ENCODE measurements at regions not wholly inside any gene's neighbourhood (a gene's known extent, or its start where the extent isn't known, plus 50 kb on each side); places are given as distances from the start of the nearest gene placed in this dataset.

DNA sequence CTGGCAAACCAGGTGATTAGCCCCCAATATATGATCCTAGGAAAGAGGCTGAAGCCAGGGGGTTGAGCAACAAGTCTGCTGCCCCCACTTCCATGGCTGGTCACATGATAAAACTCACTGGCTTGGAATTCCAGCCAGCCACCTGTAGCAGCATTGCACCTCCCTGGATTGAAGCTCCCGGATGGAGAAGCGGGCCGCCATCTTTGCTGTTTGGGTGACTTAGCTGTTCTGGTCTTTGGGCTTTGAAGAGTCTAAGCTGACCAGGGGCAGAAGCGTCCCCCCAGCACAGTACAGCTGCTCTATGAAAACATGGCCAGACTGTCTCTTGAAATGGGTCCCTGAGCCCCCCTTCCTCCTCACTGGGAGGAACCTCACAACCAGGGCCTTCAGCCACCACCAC lies 610.2 kb downstream of the ANXA1 start:
- no peak overlapping the region for H3K9ac ChIP-seq (ENCODE audit: low read depth, low read length, poor library complexity, severe bottlenecking)
- no peak overlapping the region for H3K4me3 ChIP-seq (ENCODE audit: low read length, poor library complexity, severe bottlenecking)
- H3K79me2 ChIP-seq (ENCODE audit: insufficient read depth, low read length): no peaks in the 10 kb centered on the region
- H3K9me2 ChIP-seq (replicated peaks; ENCODE audit: low read depth, low read length): no peaks in the 10 kb centered on the region
- H3K4me1 ChIP-seq (ENCODE audit: insufficient read depth, low read length, poor library complexity, severe bottlenecking): no peaks in the 10 kb centered on the region
- no peaks in the 10 kb centered on the region for H3F3A ChIP-seq (ENCODE audit: low read depth)
- no peak for TF ChIP-seq EZH2phosphoT487 (IDR thresholded peaks at IDR 0.05; ENCODE audit: borderline replicate concordance)
- TF ChIP-seq, protein P1, sequence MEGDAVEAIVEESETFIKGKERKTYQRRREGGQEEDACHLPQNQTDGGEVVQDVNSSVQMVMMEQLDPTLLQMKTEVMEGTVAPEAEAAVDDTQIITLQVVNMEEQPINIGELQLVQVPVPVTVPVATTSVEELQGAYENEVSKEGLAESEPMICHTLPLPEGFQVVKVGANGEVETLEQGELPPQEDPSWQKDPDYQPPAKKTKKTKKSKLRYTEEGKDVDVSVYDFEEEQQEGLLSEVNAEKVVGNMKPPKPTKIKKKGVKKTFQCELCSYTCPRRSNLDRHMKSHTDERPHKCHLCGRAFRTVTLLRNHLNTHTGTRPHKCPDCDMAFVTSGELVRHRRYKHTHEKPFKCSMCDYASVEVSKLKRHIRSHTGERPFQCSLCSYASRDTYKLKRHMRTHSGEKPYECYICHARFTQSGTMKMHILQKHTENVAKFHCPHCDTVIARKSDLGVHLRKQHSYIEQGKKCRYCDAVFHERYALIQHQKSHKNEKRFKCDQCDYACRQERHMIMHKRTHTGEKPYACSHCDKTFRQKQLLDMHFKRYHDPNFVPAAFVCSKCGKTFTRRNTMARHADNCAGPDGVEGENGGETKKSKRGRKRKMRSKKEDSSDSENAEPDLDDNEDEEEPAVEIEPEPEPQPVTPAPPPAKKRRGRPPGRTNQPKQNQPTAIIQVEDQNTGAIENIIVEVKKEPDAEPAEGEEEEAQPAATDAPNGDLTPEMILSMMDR (conservative IDR thresholded peaks at IDR 0.05; ENCODE audit: low read length): no peak
- no peaks in the 10 kb centered on the region for H3K36me3 ChIP-seq (ENCODE audit: insufficient read depth, low read length)
- no peaks in the 10 kb centered on the region for H4K20me1 ChIP-seq (ENCODE audit: insufficient read depth, low read length, poor library complexity, severe bottlenecking)
- no peaks in the 10 kb centered on the region for H3K9me3 ChIP-seq (ENCODE audit: insufficient read depth, low read depth, low read length)
- H3K4me2 ChIP-seq (ENCODE audit: low read depth, low read length, poor library complexity, severe bottlenecking): no peak overlapping the region
- H2AFZ ChIP-seq (ENCODE audit: low read length): no peak overlapping the region
- H3K27me3 ChIP-seq (ENCODE audit: insufficient read depth, low read length, poor library complexity, severe bottlenecking): no peaks in the 10 kb centered on the region

DNA sequence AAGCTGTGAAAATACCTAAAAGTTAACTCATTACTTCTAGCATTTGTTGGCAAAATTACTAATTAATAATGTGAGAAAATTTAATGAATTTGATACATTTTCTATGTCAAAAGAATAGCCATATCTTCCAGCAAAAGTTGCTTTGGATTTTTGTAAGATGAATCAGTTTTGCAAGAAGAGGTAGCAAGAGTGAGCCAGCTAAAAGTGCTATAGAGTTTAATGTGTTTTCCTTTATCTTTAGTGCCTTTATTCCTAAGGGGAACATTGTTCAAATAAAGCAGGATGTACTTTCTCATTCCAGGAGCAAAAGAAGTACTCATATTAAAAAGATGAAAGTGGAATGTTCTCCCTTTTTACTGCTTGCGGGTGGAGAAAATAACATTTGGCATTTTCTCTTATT lies 622.2 kb downstream of the ANXA1 start:
- H3K27me3 ChIP-seq (ENCODE audit: insufficient read depth, low read length, poor library complexity, severe bottlenecking): no peaks in the 10 kb centered on the region
- H2AFZ ChIP-seq (ENCODE audit: low read length): no peak overlapping the region
- H3F3A ChIP-seq (ENCODE audit: low read depth): no peaks in the 10 kb centered on the region
- no peaks in the 10 kb centered on the region for H3K36me3 ChIP-seq (ENCODE audit: insufficient read depth, low read length)
- no peaks in the 10 kb centered on the region for H3K4me1 ChIP-seq (ENCODE audit: insufficient read depth, low read length, poor library complexity, severe bottlenecking)
- no peaks in the 10 kb centered on the region for H4K20me1 ChIP-seq (ENCODE audit: insufficient read depth, low read length, poor library complexity, severe bottlenecking)
- H3K4me3 ChIP-seq (ENCODE audit: low read length, poor library complexity, severe bottlenecking): no peak overlapping the region
- no peaks in the 10 kb centered on the region for H3K9me2 ChIP-seq (replicated peaks; ENCODE audit: low read depth, low read length)
- no peak overlapping the region for H3K9ac ChIP-seq (ENCODE audit: low read depth, low read length, poor library complexity, severe bottlenecking)
- H3K79me2 ChIP-seq (ENCODE audit: insufficient read depth, low read length): no peaks in the 10 kb centered on the region
- TF ChIP-seq EZH2phosphoT487 (IDR thresholded peaks at IDR 0.05; ENCODE audit: borderline replicate concordance): no peak
- TF ChIP-seq, protein P1 (conservative IDR thresholded peaks at IDR 0.05; ENCODE audit: low read length): no peak
- H3K4me2 ChIP-seq (ENCODE audit: low read depth, low read length, poor library complexity, severe bottlenecking): no peak overlapping the region
- H3K9me3 ChIP-seq (ENCODE audit: insufficient read depth, low read depth, low read length): no peaks in the 10 kb centered on the region

DNA sequence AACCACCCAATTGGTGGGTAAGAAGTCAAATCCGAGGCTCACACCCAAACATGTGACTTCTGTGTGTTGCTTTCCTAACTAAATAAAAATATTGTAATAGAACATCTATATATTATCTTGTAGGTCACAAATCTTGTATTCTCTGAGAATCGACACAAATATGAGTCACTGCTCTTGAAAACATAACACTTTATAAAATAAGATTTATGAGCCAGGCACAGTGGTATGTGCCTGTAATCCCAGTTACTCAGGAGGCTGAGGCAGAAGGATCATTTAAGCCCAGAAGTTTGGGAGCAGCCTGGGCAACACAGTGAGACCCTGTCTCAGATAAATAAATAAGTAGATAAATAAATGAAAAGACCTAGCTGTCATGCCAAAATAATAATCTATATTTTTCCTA lies 624.1 kb downstream of the ANXA1 start:
- Histone ChIP-seq H3K4me1 (ENCODE audit: insufficient read depth, low read length, poor library complexity, severe bottlenecking) (no peaks in the 10 kb centered on the region), H3K4me3 (ENCODE audit: low read length, poor library complexity, severe bottlenecking) (no peak overlapping the region), H3K27me3 (ENCODE audit: insufficient read depth, low read length, poor library complexity, severe bottlenecking) (no peaks in the 10 kb centered on the region), H3K4me2 (ENCODE audit: low read depth, low read length, poor library complexity, severe bottlenecking) (no peak overlapping the region), H3K36me3 (ENCODE audit: insufficient read depth, low read length) (no peaks in the 10 kb centered on the region), H3K79me2 (ENCODE audit: insufficient read depth, low read length) (no peaks in the 10 kb centered on the region), H3K9ac (ENCODE audit: low read depth, low read length, poor library complexity, severe bottlenecking) (no peak overlapping the region), H3F3A (ENCODE audit: low read depth) (no peaks in the 10 kb centered on the region), H3K9me2 (replicated peaks; ENCODE audit: low read depth, low read length) (no peaks in the 10 kb centered on the region), H4K20me1 (ENCODE audit: insufficient read depth, low read length, poor library complexity, severe bottlenecking) (no peaks in the 10 kb centered on the region), H3K9me3 (ENCODE audit: insufficient read depth, low read depth, low read length) (no peaks in the 10 kb centered on the region), H2AFZ (ENCODE audit: low read length) (no peak overlapping the region)
- TF ChIP-seq, protein P1 (conservative IDR thresholded peaks at IDR 0.05; ENCODE audit: low read length): no peak
- no peak for TF ChIP-seq EZH2phosphoT487 (IDR thresholded peaks at IDR 0.05; ENCODE audit: borderline replicate concordance)

Measured in Loucy (cell line).